H1 (cell line): ENCODE measurements at regions not wholly inside any gene's neighbourhood (a gene's known extent, or its start where the extent isn't known, plus 50 kb on each side); places are given as distances from the start of the nearest gene placed in this dataset.

Experiments used
- CTCF ChIA-PET: fragments of 300-600 bp; sonication (Branson Sonifier 250); formaldehyde crosslinking; loops from one replicate; lab custom pipeline; 2021; ENCODE audit not compliant: partially characterized antibody; lab: Charles Lee
- POLR2A ChIA-PET: fragments of 300-600 bp; sonication (Branson Sonifier 250); formaldehyde crosslinking; loops from one replicate; lab custom pipeline; 2021; ENCODE audit warnings: inconsistent platforms; ENCODE audit not compliant: partially characterized antibody; lab: Charles Lee
- DNase-seq, 2 experiments: peaks; one replicate each; pipeline versions ENCODE4 v3.0.0 to v3.0.0-alpha.2; 2010 to 2022; ENCODE audit warnings: low spot score in 2 of 2, low read depth in 1 of 2, mixed read lengths in 1 of 2
- FAIRE-seq: peaks from 2 replicates; lab custom pipeline; 2011; peaks lifted over from hg19 to GRCh38; lab: Jason Lieb, UNC
- H2AFZ ChIP-seq: 2 replicates; pipeline ENCODE4 v1.8.1; 2012; ENCODE audit warnings: low read length, inconsistent platforms
- H2AK5ac ChIP-seq: 2 replicates; pipeline ENCODE4 v1.6.1; 2013; ENCODE audit warnings: low read depth, low read length
- H2BK120ac ChIP-seq: replicated peaks from 2 replicates; pipeline ENCODE3; 2013; ENCODE audit warnings: low read depth, low read length, inconsistent platforms
- H2BK12ac ChIP-seq: 2 replicates; pipeline ENCODE4 v1.6.1; 2013; ENCODE audit warnings: low read depth, low read length
- H2BK15ac ChIP-seq: 2 replicates; pipeline ENCODE4 v1.6.1; 2013; ENCODE audit warnings: low read length
- H2BK20ac ChIP-seq: 2 replicates; pipeline ENCODE4 v1.6.1; 2013; ENCODE audit warnings: low read length
- H2BK5ac ChIP-seq: 2 replicates; pipeline ENCODE4 v1.6.1; 2013; ENCODE audit warnings: low read depth, low read length
- H3K14ac ChIP-seq: 2 replicates; pipeline ENCODE4 v1.6.1; 2013; ENCODE audit warnings: inconsistent platforms; ENCODE audit not compliant: insufficient read length
- H3K18ac ChIP-seq: 2 replicates; pipeline ENCODE4 v1.6.1; 2013; ENCODE audit warnings: low read length; ENCODE audit errors: extremely low read depth
- H3K23ac ChIP-seq: 2 replicates; pipeline ENCODE4 v1.6.1; 2013; ENCODE audit warnings: inconsistent platforms; ENCODE audit not compliant: insufficient read length
- H3K23me2 ChIP-seq: 2 replicates; pipeline ENCODE4 v1.6.1; 2013; ENCODE audit warnings: low read depth, low read length
- H3K27ac ChIP-seq: 2 replicates; pipeline ENCODE4 v1.6.1; 2011; ENCODE audit warnings: low read depth, low read length, inconsistent platforms
- H3K27me3 ChIP-seq, 4 experiments: replicated peaks in 1 of 4; 1 replicate in 1 of 4; 2 replicates in 3 of 4; pipeline versions ENCODE4 v1.6.1 to v1.8.1; 2011 to 2013; ENCODE audit warnings: low read length in 3 of 4, mild to moderate bottlenecking in 3 of 4, inconsistent platforms in 2 of 4, mixed read lengths in 2 of 4, moderate library complexity in 1 of 4; ENCODE audit not compliant: control insufficient read depth in 3 of 4, insufficient read depth in 3 of 4; ENCODE audit errors: extremely low read depth in 1 of 4
- H3K36me3 ChIP-seq, 4 experiments: 2 replicates each; pipeline versions ENCODE4 v1.6.1 to v1.8.1; 2011 to 2013; ENCODE audit warnings: mild to moderate bottlenecking in 4 of 4, low read length in 3 of 4, moderate library complexity in 2 of 4, control low read depth in 1 of 4, inconsistent platforms in 1 of 4; ENCODE audit not compliant: insufficient read depth in 4 of 4, control insufficient read depth in 2 of 4
- H3K4ac ChIP-seq: replicated peaks from 2 replicates; pipeline ENCODE3; 2013; ENCODE audit warnings: low read length, low read depth, mixed read lengths, inconsistent platforms; ENCODE audit not compliant: insufficient read length
- H3K4me1 ChIP-seq, 4 experiments: replicated peaks in 1 of 4; 1 replicate in 1 of 4; 2 replicates in 3 of 4; pipeline versions ENCODE4 v1.6.1 to v1.8.1; 2011 to 2013; ENCODE audit warnings: low read length in 3 of 4, inconsistent platforms in 2 of 4, mixed read lengths in 1 of 4; ENCODE audit not compliant: insufficient read depth in 4 of 4, control insufficient read depth in 3 of 4
- H3K4me2 ChIP-seq, 2 experiments: 2 replicates each; pipeline versions ENCODE4 v1.6.1 to v1.8.1; 2011 to 2013; ENCODE audit warnings: low read depth in 2 of 2, low read length in 2 of 2, control low read depth in 1 of 2, inconsistent platforms in 1 of 2, mild to moderate bottlenecking in 1 of 2; ENCODE audit not compliant: insufficient read depth in 1 of 2
- H3K4me3 ChIP-seq, 4 experiments: fragments of 200-600, 300-600 bp in 1 of 4; sonication (generic), shearing (Covaris generic), sonication (Bioruptor Twin) in 1 of 4; 2 replicates each; pipeline versions ENCODE4 v1.5.1 to v1.8.1; 2011 to 2016; ENCODE audit warnings: low read length in 4 of 4, low read depth in 3 of 4, control low read depth in 2 of 4, inconsistent platforms in 2 of 4, mild to moderate bottlenecking in 2 of 4, mixed read lengths in 1 of 4, moderate library complexity in 1 of 4; ENCODE audit not compliant: insufficient read depth in 2 of 4; ENCODE audit errors: extremely low read depth in 1 of 4
- H3K56ac ChIP-seq: replicated peaks from 2 replicates; pipeline ENCODE3; 2013; ENCODE audit warnings: low read depth, mild to moderate bottlenecking, mixed read lengths, low read length, inconsistent platforms; ENCODE audit not compliant: insufficient read length
- H3K79me1 ChIP-seq: 2 replicates; pipeline ENCODE4 v1.6.1; 2013; ENCODE audit warnings: low read depth, low read length, control low read depth
- H3K79me2 ChIP-seq, 2 experiments: 2 replicates each; pipeline versions ENCODE4 v1.6.1 to v1.8.1; 2012 to 2013; ENCODE audit warnings: low read length in 2 of 2, mild to moderate bottlenecking in 2 of 2, inconsistent platforms in 1 of 2; ENCODE audit not compliant: insufficient read depth in 2 of 2, control insufficient read depth in 1 of 2
- H3K9ac ChIP-seq, 4 experiments: replicated peaks in 1 of 4; 1 replicate in 1 of 4; 2 replicates in 3 of 4; pipeline versions ENCODE4 v1.6.1 to v1.8.1; 2011 to 2013; ENCODE audit warnings: low read depth in 3 of 4, low read length in 3 of 4, control low read depth in 2 of 4, mild to moderate bottlenecking in 2 of 4, moderate library complexity in 2 of 4, inconsistent platforms in 1 of 4; ENCODE audit errors: extremely low read depth in 1 of 4
- H3K9me3 ChIP-seq, 2 experiments: 2 replicates each; pipeline versions ENCODE4 v1.6.1 to v1.8.1; 2012 to 2013; ENCODE audit warnings: mild to moderate bottlenecking in 2 of 2, moderate library complexity in 2 of 2, control low read depth in 1 of 2, inconsistent platforms in 1 of 2, low read depth in 1 of 2, low read length in 1 of 2, mixed read lengths in 1 of 2; ENCODE audit not compliant: insufficient read depth in 2 of 2
- H4K20me1 ChIP-seq, 2 experiments: replicated peaks in 1 of 2; 2 replicates each; pipeline versions ENCODE3 to v1.8.1; 2011 to 2013; ENCODE audit warnings: inconsistent platforms in 2 of 2, low read length in 2 of 2, mild to moderate bottlenecking in 1 of 2; ENCODE audit not compliant: insufficient read depth in 2 of 2, control insufficient read depth in 1 of 2
- H4K5ac ChIP-seq: 2 replicates; pipeline ENCODE4 v1.6.1; 2013; ENCODE audit warnings: low read length, low read depth, mixed read lengths, inconsistent platforms; ENCODE audit not compliant: insufficient read length
- H4K8ac ChIP-seq: 2 replicates; pipeline ENCODE4 v1.8.0; 2013; ENCODE audit warnings: mild to moderate bottlenecking, moderate library complexity, low read length, inconsistent platforms; ENCODE audit not compliant: insufficient read depth; ENCODE audit errors: extremely low read depth
- H4K91ac ChIP-seq: replicated peaks from 2 replicates; pipeline ENCODE3; 2013; ENCODE audit warnings: low read length, mixed read lengths, inconsistent platforms; ENCODE audit not compliant: insufficient read length
- BCL11A ChIP-seq, 2 experiments: IDR thresholded peaks; one replicate each; pipeline ENCODE4 v1.6.1; 2011; ENCODE audit warnings: low read depth in 2 of 2, low read length in 2 of 2, mild to moderate bottlenecking in 2 of 2
- WGBS, 2 experiments: shearing (Covaris generic) in 1 of 2; methylation state at CpG; one replicate each; pipeline versions ENCODE4 v1.1.6 to v1.1.7; 2013 to 2015; ENCODE audit warnings: low lambda C conversion rate in 2 of 2, mixed read lengths in 2 of 2, inconsistent platforms in 1 of 2, low coverage in 1 of 2, missing lambda C conversion rate in 1 of 2; ENCODE audit not compliant: insufficient replicate concordance in 2 of 2, insufficient coverage in 1 of 2, insufficient read length in 1 of 2; ENCODE audit errors: extremely low coverage in 1 of 2, missing lambda C conversion rate in 1 of 2; 5-methylcytosine and 5-hydroxymethylcytosine counted together

DNA sequence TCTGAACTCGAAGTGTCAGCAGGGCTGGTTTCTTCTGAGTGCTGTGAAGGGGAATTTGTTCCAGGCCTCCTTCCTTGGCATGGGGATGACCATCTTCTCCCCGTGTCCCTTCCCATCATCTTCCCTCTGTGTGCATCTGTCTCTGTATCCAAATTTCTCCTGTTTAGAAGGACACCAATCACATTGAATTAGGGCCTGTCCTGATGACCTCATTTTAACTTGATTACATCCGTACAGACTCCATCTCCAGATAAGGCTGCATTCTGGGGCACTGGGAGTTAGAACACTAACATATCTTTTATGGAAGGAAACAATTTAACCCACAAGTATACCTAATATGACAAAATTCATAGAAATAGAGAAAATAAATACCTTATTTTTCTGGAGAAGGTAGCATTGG is 76.8 kb upstream of the ANKRD1 start:
- H3K14ac ChIP-seq = no peak overlapping the region
- ChIA-PET CTCF (interaction anchor here (1.5 kb wide), 1 partner anchor 8 kb away, joined by 3 read pairs; no protein-coding TSS in a partner anchor), POLR2A (no interaction called here)
- no peak overlapping the region for H3K4ac ChIP-seq
- no peaks in the 10 kb centered on the region for H3K23me2 ChIP-seq
- no peak overlapping the region for H2BK12ac ChIP-seq
- H4K8ac ChIP-seq = no peak overlapping the region
- H3K79me2 ChIP-seq = no peaks in the 10 kb centered on the region
- H3K4me2 ChIP-seq = no peak overlapping the region
- H2BK15ac ChIP-seq = no peak overlapping the region
- no peak for FAIRE-seq
- H2AFZ ChIP-seq = no peak overlapping the region
- H3K56ac ChIP-seq = no peak overlapping the region
- H3K18ac ChIP-seq = no peak overlapping the region
- H2AK5ac ChIP-seq = no peak overlapping the region
- no peak overlapping the region for H2BK5ac ChIP-seq
- no peaks in the 10 kb centered on the region for H3K4me1 ChIP-seq
- H2BK20ac ChIP-seq = no peak overlapping the region
- no peak overlapping the region for H4K91ac ChIP-seq
- TF ChIP-seq BCL11A (IDR thresholded peaks at IDR 0.05; ENCODE audit: low read depth in 2 of 2, low read length in 2 of 2) = no peak
- no peaks in the 10 kb centered on the region for H3K36me3 ChIP-seq
- H3K9ac ChIP-seq = no peak overlapping the region
- no peaks in the 10 kb centered on the region for H3K79me1 ChIP-seq
- H3K27ac ChIP-seq = no peak overlapping the region
- no peak overlapping the region for H4K5ac ChIP-seq
- H2BK120ac ChIP-seq = no peak overlapping the region
- H3K27me3 ChIP-seq = peaks cover 0 to 1% (median 0%) of the 10 kb centered on the region in 4 experiments; a peak in 2 of 7 replicates
- DNase-seq = no peak
- H3K23ac ChIP-seq = no peak overlapping the region
- WGBS, 2 experiments = 77% methylated on average over 3 of the region's 3 CpGs; no CpG with 5 or more reads in 1 of the 2 experiments
- no peaks in the 10 kb centered on the region; a peak in 1 of 4 replicates for H3K9me3 ChIP-seq
- H4K20me1 ChIP-seq = no peaks in the 10 kb centered on the region
- no peak overlapping the region for H3K4me3 ChIP-seq
